H1 (cell line): ENCODE measurements at regions not wholly inside any gene's neighbourhood (a gene's known extent, or its start where the extent isn't known, plus 50 kb on each side); places are given as distances from the start of the nearest gene placed in this dataset.

Source experiments
- CHD7 ChIP-seq: fragments of 300-600 bp; sonication (generic); IDR thresholded peaks from 2 replicates; pipeline ENCODE4 v1.7.1; 2012; ENCODE audit warnings: low read length, moderate library complexity, mild to moderate bottlenecking, inconsistent platforms; ENCODE audit not compliant: insufficient replicate concordance
- MAFK ChIP-seq: IDR thresholded peaks from 2 replicates; pipeline ENCODE4 v1.6.1; 2012; ENCODE audit warnings: low read depth, mild to moderate bottlenecking, improper control_type of control experiment, low read length
- SUZ12 ChIP-seq: fragments of 200-600 bp; sonication (generic); IDR thresholded peaks from 2 replicates; pipeline ENCODE4 v1.6.1; 2012; ENCODE audit warnings: mild to moderate bottlenecking, inconsistent platforms, low read length, moderate library complexity, mixed read lengths

- TF ChIP-seq CHD7: no peak
- no peak for TF ChIP-seq SUZ12
- no peak for TF ChIP-seq MAFK
Observed at GRCh38 chr4:138014590-138015288, 227.4 kb downstream of the SLC7A11 start (continued).
